ENCODE measurements at regions not wholly inside any gene's neighbourhood (a gene's known extent, or its start where the extent isn't known, plus 50 kb on each side); places are given as distances from the start of the nearest gene placed in this dataset.

DNA sequence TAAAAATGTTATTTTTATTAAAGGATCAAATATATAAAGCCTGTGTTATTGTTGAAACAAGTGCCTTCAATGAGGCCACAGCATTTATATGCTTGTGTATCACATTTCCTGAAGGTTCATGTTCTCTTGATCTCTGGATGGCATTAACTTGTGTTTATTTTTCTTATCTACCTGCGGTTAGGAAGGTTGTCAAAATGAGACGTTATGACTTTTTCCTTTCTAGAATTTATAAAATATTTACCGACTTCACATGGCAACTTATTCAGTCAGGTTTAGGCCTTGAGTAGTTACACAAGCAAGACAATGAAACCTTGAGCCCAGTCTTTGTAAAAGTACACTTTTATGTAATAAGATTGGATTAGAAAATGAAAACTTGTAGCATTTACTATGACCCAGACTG is 196.4 kb upstream of the ACVR2A start:
- H3K36me3 Mint-ChIP-seq (ENCODE audit: low read depth) = no peaks in the 10 kb centered on the region
- no peaks in the 10 kb centered on the region for H3K9me3 Mint-ChIP-seq
- DNase-seq = no peak
- intact Hi-C loops (cut with micrococcal nuclease) = no loop called here
- TF ChIP-seq, protein P1, sequence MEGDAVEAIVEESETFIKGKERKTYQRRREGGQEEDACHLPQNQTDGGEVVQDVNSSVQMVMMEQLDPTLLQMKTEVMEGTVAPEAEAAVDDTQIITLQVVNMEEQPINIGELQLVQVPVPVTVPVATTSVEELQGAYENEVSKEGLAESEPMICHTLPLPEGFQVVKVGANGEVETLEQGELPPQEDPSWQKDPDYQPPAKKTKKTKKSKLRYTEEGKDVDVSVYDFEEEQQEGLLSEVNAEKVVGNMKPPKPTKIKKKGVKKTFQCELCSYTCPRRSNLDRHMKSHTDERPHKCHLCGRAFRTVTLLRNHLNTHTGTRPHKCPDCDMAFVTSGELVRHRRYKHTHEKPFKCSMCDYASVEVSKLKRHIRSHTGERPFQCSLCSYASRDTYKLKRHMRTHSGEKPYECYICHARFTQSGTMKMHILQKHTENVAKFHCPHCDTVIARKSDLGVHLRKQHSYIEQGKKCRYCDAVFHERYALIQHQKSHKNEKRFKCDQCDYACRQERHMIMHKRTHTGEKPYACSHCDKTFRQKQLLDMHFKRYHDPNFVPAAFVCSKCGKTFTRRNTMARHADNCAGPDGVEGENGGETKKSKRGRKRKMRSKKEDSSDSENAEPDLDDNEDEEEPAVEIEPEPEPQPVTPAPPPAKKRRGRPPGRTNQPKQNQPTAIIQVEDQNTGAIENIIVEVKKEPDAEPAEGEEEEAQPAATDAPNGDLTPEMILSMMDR (IDR thresholded peaks at IDR 0.05) = no peak
- no peak overlapping the region for H3K4me3 Mint-ChIP-seq
- POLR2A ChIA-PET = no interaction called here
- no peaks in the 10 kb centered on the region for H3K4me1 Mint-ChIP-seq
- H3K27ac Mint-ChIP-seq = no peak overlapping the region
- no peak for ATAC-seq (ENCODE audit: low read depth)
- CTCF ChIA-PET = no interaction called here
- no peaks in the 10 kb centered on the region for H3K27me3 Mint-ChIP-seq

DNA sequence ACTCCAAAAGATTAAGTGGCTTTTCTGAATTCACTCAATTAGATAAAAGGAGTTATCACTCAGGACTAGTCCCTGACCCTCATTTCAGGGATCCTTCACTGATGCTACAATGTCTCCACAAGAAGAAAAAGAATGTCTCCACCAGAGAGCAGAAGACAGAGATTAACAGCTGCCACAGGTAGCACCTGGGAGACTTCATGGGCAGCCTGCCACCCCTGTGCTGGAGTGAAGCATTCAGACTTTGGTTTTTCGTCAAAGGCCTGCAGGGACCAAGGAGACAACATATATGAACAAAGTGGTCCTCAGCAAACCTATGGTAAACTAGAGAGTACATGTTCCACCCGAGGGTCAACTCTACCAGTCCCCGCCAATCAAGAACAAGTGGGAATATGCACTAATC is 197.0 kb upstream of the ACVR2A start:
- Mint-ChIP-seq H3K4me3 (no peak overlapping the region), H3K9me3 (no peaks in the 10 kb centered on the region), H3K4me1 (no peaks in the 10 kb centered on the region), H3K36me3 (ENCODE audit: low read depth) (no peaks in the 10 kb centered on the region), H3K27me3 (no peaks in the 10 kb centered on the region), H3K27ac (no peak overlapping the region)
- TF ChIP-seq, protein P1 (IDR thresholded peaks at IDR 0.05) = no peak
- POLR2A ChIA-PET = no interaction called here
- CTCF ChIA-PET = no interaction called here
- ATAC-seq (ENCODE audit: low read depth) = no peak
- intact Hi-C loops (cut with micrococcal nuclease) = no loop called here
- DNase-seq = no peak

DNA sequence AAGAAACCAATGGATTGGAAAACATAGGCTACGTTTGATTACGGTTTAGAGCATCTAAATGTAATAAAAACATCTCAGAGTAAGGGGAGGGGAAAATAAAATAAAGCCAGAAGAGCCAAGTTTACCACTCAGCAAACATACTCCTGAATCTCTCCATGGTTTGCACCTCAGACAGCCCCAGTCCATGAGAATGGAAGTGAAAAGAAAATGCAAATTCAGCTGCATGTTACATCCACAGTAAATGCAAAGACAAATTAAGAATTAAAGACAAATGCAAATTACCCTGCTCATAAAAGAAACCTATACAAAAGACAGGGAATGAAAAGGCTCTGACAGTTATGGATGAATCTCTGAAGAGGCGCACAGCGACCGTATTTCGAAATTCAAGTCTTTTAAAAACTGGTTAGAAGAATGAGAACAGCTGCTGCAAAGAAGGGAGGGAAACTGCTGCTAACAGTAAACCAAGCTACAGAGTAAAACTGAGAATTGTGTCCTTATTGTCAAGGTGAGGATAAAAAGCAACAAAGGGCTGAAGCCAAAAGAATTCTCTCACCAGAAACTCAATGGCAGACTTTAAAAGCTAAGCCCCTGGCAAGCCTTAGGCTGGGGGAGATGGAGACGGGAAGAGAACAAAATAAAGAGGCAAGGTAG is 197.9 kb upstream of the ACVR2A start:
- ATAC-seq (ENCODE audit: low read depth) = no peak
- H3K4me3 Mint-ChIP-seq = no peak overlapping the region
- H3K4me1 Mint-ChIP-seq = no peaks in the 10 kb centered on the region
- DNase-seq = no peak
- CTCF ChIA-PET = no interaction called here
- POLR2A ChIA-PET = no interaction called here
- no peaks in the 10 kb centered on the region for H3K36me3 Mint-ChIP-seq (ENCODE audit: low read depth)
- no peaks in the 10 kb centered on the region for H3K9me3 Mint-ChIP-seq
- H3K27ac Mint-ChIP-seq = no peak overlapping the region
- intact Hi-C loops (cut with micrococcal nuclease) = no loop called here
- H3K27me3 Mint-ChIP-seq = no peaks in the 10 kb centered on the region
- TF ChIP-seq, protein P1 (IDR thresholded peaks at IDR 0.05) = no peak

DNA sequence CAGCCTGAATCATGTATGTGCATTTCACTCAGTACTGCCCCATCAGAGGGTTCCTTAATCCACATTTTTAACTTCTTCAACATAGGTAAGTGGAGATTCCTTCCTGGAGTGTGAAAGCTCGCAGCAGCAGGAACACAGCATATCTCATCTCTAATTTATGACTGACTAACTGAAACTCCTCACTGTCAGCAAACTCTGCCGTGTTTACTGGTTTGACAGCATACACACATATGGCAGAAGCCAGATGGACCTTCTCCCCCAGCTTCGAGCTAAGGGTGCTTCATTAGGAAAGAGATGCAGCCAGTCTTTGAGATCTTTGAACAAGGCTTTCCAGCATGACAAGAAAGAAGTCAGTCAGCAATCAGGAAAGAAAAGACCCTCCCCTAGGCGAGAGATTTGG is 200.3 kb upstream of the ACVR2A start:
- ChIA-PET CTCF (no interaction called here), POLR2A (no interaction called here)
- DNase-seq = no peak
- no peaks in the 10 kb centered on the region for H3K27me3 Mint-ChIP-seq
- intact Hi-C loops (cut with micrococcal nuclease) = no loop called here
- no peaks in the 10 kb centered on the region for H3K9me3 Mint-ChIP-seq
- H3K27ac Mint-ChIP-seq = no peak overlapping the region
- TF ChIP-seq, protein P1 (IDR thresholded peaks at IDR 0.05) = no peak
- no peak overlapping the region for H3K4me3 Mint-ChIP-seq
- no peaks in the 10 kb centered on the region for H3K36me3 Mint-ChIP-seq (ENCODE audit: low read depth)
- ATAC-seq (ENCODE audit: low read depth) = no peak
- H3K4me1 Mint-ChIP-seq = no peaks in the 10 kb centered on the region

DNA sequence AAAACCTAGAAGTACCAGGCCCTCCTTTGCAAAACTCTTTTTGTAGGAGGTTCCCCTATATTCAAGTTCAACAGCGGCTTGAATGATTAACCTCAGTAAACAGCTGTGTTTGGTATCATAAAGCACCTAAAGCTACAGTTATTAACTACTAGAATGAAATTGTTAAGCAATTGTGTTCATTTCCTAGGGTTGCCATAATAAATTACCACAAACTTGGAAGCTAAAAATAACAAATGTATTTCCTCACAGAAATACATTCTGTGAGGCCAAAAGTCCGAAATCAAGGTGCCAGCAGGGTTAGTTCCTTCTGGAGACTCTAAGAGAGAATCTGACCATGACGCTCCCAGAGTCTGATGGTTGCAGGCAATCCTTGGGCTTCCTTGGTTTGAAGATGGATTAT is 202.1 kb upstream of the ACVR2A start:
- no peaks in the 10 kb centered on the region for H3K36me3 Mint-ChIP-seq (ENCODE audit: low read depth)
- intact Hi-C loops (cut with micrococcal nuclease) = no loop called here
- H3K4me3 Mint-ChIP-seq = no peak overlapping the region
- H3K9me3 Mint-ChIP-seq = no peaks in the 10 kb centered on the region
- H3K27me3 Mint-ChIP-seq = no peaks in the 10 kb centered on the region
- ChIA-PET CTCF (no interaction called here), POLR2A (no interaction called here)
- no peak for DNase-seq
- TF ChIP-seq, protein P1 (IDR thresholded peaks at IDR 0.05) = no peak
- no peak for ATAC-seq (ENCODE audit: low read depth)
- H3K27ac Mint-ChIP-seq = no peak overlapping the region
- no peaks in the 10 kb centered on the region for H3K4me1 Mint-ChIP-seq
